H9 (cell line): ENCODE measurements at regions not wholly inside any gene's neighbourhood (a gene's known extent, or its start where the extent isn't known, plus 50 kb on each side); places are given as distances from the start of the nearest gene placed in this dataset.

Experiments used
- DNase-seq: peaks from one replicate; pipeline ENCODE4 v3.0.0-alpha.2; 2017
- H2AFZ ChIP-seq: one replicate; pipeline ENCODE4 v1.6.1; 2013; ENCODE audit warnings: mild to moderate bottlenecking, low read length, control low read depth, moderate library complexity
- H2AK5ac ChIP-seq: 2 replicates; pipeline ENCODE4 v1.6.1; 2013; ENCODE audit warnings: low read length, control low read depth, mixed read lengths; ENCODE audit not compliant: insufficient read length
- H2BK120ac ChIP-seq: one replicate; pipeline ENCODE4 v1.6.1; 2013; ENCODE audit warnings: low read depth, mild to moderate bottlenecking, low read length, control low read depth, inconsistent platforms; ENCODE audit not compliant: poor library complexity, severe bottlenecking
- H2BK12ac ChIP-seq: 2 replicates; pipeline ENCODE4 v1.6.1; 2013; ENCODE audit warnings: low read length, control low read depth, mixed read lengths, low read depth; ENCODE audit not compliant: insufficient read length
- H2BK15ac ChIP-seq: 2 replicates; pipeline ENCODE4 v1.6.1; 2013; ENCODE audit warnings: low read depth, low read length, control low read depth
- H2BK20ac ChIP-seq: one replicate; pipeline ENCODE4 v1.6.1; 2013; ENCODE audit warnings: low read depth, mild to moderate bottlenecking, low read length, control low read depth, inconsistent platforms; ENCODE audit not compliant: poor library complexity, severe bottlenecking
- H2BK5ac ChIP-seq: 2 replicates; pipeline ENCODE4 v1.6.1; 2013; ENCODE audit warnings: low read length, control low read depth, mixed read lengths; ENCODE audit not compliant: insufficient read length
- H3K14ac ChIP-seq: 2 replicates; pipeline ENCODE4 v1.6.1; 2013; ENCODE audit warnings: low read length, control low read depth; ENCODE audit not compliant: insufficient read depth
- H3K18ac ChIP-seq: 2 replicates; pipeline ENCODE4 v1.6.1; 2013; ENCODE audit warnings: low read depth, mild to moderate bottlenecking, mixed read lengths, low read length, control low read depth; ENCODE audit not compliant: insufficient read length
- H3K23ac ChIP-seq: 2 replicates; pipeline ENCODE4 v1.6.1; 2013; ENCODE audit warnings: low read length, control low read depth, mixed read lengths, low read depth; ENCODE audit not compliant: insufficient read length
- H3K23me2 ChIP-seq: 2 replicates; pipeline ENCODE4 v1.6.1; 2013; ENCODE audit warnings: low read depth, mild to moderate bottlenecking, mixed read lengths, low read length, control low read depth; ENCODE audit not compliant: insufficient read length, poor library complexity, severe bottlenecking
- H3K27ac ChIP-seq: 2 replicates; pipeline ENCODE4 v1.5.1; 2013; ENCODE audit warnings: low read length, control low read depth, mixed read lengths, low read depth; ENCODE audit not compliant: insufficient read length
- H3K27me3 ChIP-seq: 2 replicates; pipeline ENCODE4 v1.6.1; 2013; ENCODE audit warnings: low read length, control low read depth, inconsistent platforms; ENCODE audit not compliant: insufficient read depth
- H3K4ac ChIP-seq: 2 replicates; pipeline ENCODE4 v1.6.1; 2013; ENCODE audit warnings: low read depth, mild to moderate bottlenecking, control low read depth, inconsistent platforms, low read length, moderate library complexity
- H3K4me1 ChIP-seq: 2 replicates; pipeline ENCODE4 v1.6.1; 2013; ENCODE audit warnings: low read length, control low read depth, inconsistent platforms; ENCODE audit not compliant: insufficient read depth
- H3K4me2 ChIP-seq: 2 replicates; pipeline ENCODE4 v1.6.1; 2013; ENCODE audit warnings: low read length, control low read depth, mixed read lengths; ENCODE audit not compliant: insufficient read length, insufficient read depth
- H3K56ac ChIP-seq: 2 replicates; pipeline ENCODE4 v1.6.1; 2013; ENCODE audit warnings: low read depth, mild to moderate bottlenecking, mixed read lengths, low read length, control low read depth; ENCODE audit not compliant: insufficient read length
- H3K79me1 ChIP-seq: 2 replicates; pipeline ENCODE4 v1.6.1; 2013; ENCODE audit warnings: low read depth, mild to moderate bottlenecking, moderate library complexity, low read length, control low read depth, inconsistent platforms; ENCODE audit not compliant: insufficient read depth, poor library complexity, severe bottlenecking
- H3K79me2 ChIP-seq: 2 replicates; pipeline ENCODE4 v1.6.1; 2013; ENCODE audit warnings: low read length, control low read depth, inconsistent platforms; ENCODE audit not compliant: insufficient read depth
- H3K9ac ChIP-seq: 2 replicates; pipeline ENCODE4 v1.6.1; 2013; ENCODE audit warnings: low read length, control low read depth, mixed read lengths; ENCODE audit not compliant: insufficient read length; ENCODE audit errors: extremely low read depth
- H3K9me3 ChIP-seq: one replicate; pipeline ENCODE4 v1.6.1; 2013; ENCODE audit warnings: low read depth, low read length, inconsistent platforms; ENCODE audit not compliant: control insufficient read depth
- H3T11ph ChIP-seq: one replicate; pipeline ENCODE4 v1.6.1; 2013; ENCODE audit warnings: mild to moderate bottlenecking, low read length, control low read depth, inconsistent platforms
- H4K20me1 ChIP-seq: one replicate; pipeline ENCODE4 v1.6.1; 2013; ENCODE audit not compliant: control insufficient read depth, insufficient read length, insufficient read depth
- H4K5ac ChIP-seq: 2 replicates; pipeline ENCODE4 v1.6.1; 2013; ENCODE audit warnings: low read depth, mild to moderate bottlenecking, mixed read lengths, low read length, control low read depth; ENCODE audit not compliant: insufficient read length
- H4K8ac ChIP-seq: replicated peaks from 2 replicates; pipeline ENCODE4 v1.6.1; 2013; ENCODE audit warnings: low read length, control low read depth, mixed read lengths, low read depth; ENCODE audit not compliant: insufficient read length
- H4K91ac ChIP-seq: 2 replicates; pipeline ENCODE4 v1.6.1; 2013; ENCODE audit warnings: low read depth, mild to moderate bottlenecking, moderate library complexity, mixed read lengths, low read length, control low read depth; ENCODE audit not compliant: insufficient read length
- H3K27ac Mint-ChIP-seq, 3 experiments: 2 replicates in 2 of 3; 3 replicates in 1 of 3; pipeline ENCODE4 v1.8.0; 2020 to 2021; ENCODE audit warnings: mixed read lengths in 3 of 3, mild to moderate bottlenecking in 1 of 3, moderate library complexity in 1 of 3
- H3K27me3 Mint-ChIP-seq: 2 replicates; pipeline ENCODE4 v1.8.0; 2021; ENCODE audit warnings: low read depth, mild to moderate bottlenecking, moderate library complexity, mixed read lengths
- H3K36me3 Mint-ChIP-seq, 3 experiments: 2 replicates in 2 of 3; 3 replicates in 1 of 3; pipeline ENCODE4 v1.8.0; 2020 to 2021; ENCODE audit warnings: low read depth in 3 of 3, mixed read lengths in 3 of 3; ENCODE audit not compliant: insufficient read depth in 1 of 3
- H3K4me1 Mint-ChIP-seq, 2 experiments: 2 replicates each; pipeline ENCODE4 v1.8.0; 2020; ENCODE audit warnings: mixed read lengths in 2 of 2
- H3K4me3 Mint-ChIP-seq, 2 experiments: 2 replicates in 1 of 2; 3 replicates in 1 of 2; pipeline ENCODE4 v1.8.0; 2020 to 2021; ENCODE audit warnings: mild to moderate bottlenecking in 2 of 2, mixed read lengths in 2 of 2, moderate library complexity in 1 of 2
- H3K9me3 Mint-ChIP-seq, 2 experiments: 2 replicates in 1 of 2; 3 replicates in 1 of 2; pipeline ENCODE4 v1.8.0; 2020; ENCODE audit warnings: mild to moderate bottlenecking in 2 of 2, mixed read lengths in 2 of 2, moderate library complexity in 1 of 2
- CTCF ChIP-seq: fragments of 200-600 bp; sonication (generic); conservative IDR thresholded peaks from 3 replicates; pipeline ENCODE4 v1.8.0; 2021; ENCODE audit warnings: antibody characterized with exemption, mild to moderate bottlenecking
- WGBS: extraction: QIAGEN DNeasy Blood & Tissue Kit; methylation state at CpG from one replicate; pipeline ENCODE4 v1.1.7; 2013; ENCODE audit warnings: missing lambda C conversion rate, low lambda C conversion rate, mixed read lengths; ENCODE audit not compliant: insufficient read length; ENCODE audit errors: extremely low coverage; 5-methylcytosine and 5-hydroxymethylcytosine counted together

DNA sequence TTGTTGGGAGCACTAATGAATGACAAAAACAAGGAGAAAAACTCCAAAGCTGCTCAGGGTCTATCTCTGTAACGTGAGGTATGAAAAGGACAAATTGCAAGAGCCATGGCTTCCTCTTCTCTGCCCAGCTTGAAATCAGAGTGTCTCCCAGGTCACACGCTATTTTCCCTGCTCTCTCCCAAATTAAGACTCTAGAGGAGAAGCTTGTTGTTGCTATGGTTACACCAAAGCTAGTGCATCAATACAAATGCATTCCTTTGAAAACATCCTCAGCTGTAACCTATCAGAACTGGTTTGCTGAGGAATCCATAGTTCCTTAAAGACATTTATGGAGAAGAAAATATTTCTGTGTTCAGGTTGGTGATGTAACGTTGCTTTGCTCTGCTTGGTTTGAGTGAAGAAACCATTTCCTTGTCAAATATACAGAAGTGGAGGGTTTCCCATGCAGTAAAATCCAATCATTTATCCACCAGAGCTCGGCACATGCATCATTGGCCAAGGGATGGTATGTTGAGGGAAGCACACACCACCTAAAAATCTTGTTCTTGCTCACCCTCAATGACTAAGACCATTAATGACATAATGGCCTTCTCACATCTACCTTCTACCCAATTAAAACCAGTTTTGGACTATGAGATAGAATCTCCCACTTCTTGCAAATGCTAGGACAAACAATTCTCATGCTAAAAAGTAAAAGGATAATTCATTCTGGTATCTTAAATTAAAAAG, 2135.6 kb upstream of the CELF4 start:
- no peak overlapping the region; a peak in 1 of 7 replicates for H3K27ac Mint-ChIP-seq
- H3K36me3 Mint-ChIP-seq: peaks cover 1 to 7% (median 3%) of the 10 kb centered on the region in 3 experiments; a peak in 5 of 7 replicates
- H3K27me3 Mint-ChIP-seq: no peaks in the 10 kb centered on the region

More for the DNA sequence above, 2135.6 kb upstream of the CELF4 start:
- no CpG with 5 or more reads among the region's 4 CpGs for WGBS
- Mint-ChIP-seq H3K9me3 (no peaks in the 10 kb centered on the region), H3K4me3 (no peak overlapping the region), H3K4me1 (peaks cover 9% of the 10 kb centered on the region in 2 experiments; a peak in 3 of 4 replicates)
- no peaks in the 10 kb centered on the region for H3K79me1 ChIP-seq
- no peaks in the 10 kb centered on the region for H4K20me1 ChIP-seq
- H3K79me2 ChIP-seq: no peaks in the 10 kb centered on the region
- no peak for TF ChIP-seq CTCF
- H3K27me3 ChIP-seq: no peaks in the 10 kb centered on the region
- no peak overlapping the region for H2BK20ac ChIP-seq
- H4K91ac ChIP-seq: no peak overlapping the region
- H3K27ac ChIP-seq: no peak overlapping the region
- H3K9me3 ChIP-seq: no peaks in the 10 kb centered on the region
- no peak overlapping the region for H3T11ph ChIP-seq
- no peak overlapping the region for H2AFZ ChIP-seq
- no peak overlapping the region for H3K4ac ChIP-seq
- no peak overlapping the region for H2BK120ac ChIP-seq
- no peak overlapping the region for H3K23ac ChIP-seq
- no peak overlapping the region for H2AK5ac ChIP-seq
- H3K18ac ChIP-seq: no peak overlapping the region
- no peak overlapping the region for H3K14ac ChIP-seq
- no peak overlapping the region for H3K4me2 ChIP-seq
- H4K5ac ChIP-seq: no peak overlapping the region
- no peak for DNase-seq
- no peak overlapping the region for H2BK12ac ChIP-seq
- H4K8ac ChIP-seq: no peak overlapping the region
- H3K56ac ChIP-seq: no peak overlapping the region
- no peak overlapping the region for H2BK5ac ChIP-seq
- H2BK15ac ChIP-seq: no peak overlapping the region
- no peak overlapping the region for H3K9ac ChIP-seq
- no peaks in the 10 kb centered on the region for H3K23me2 ChIP-seq
- H3K4me1 ChIP-seq: no peaks in the 10 kb centered on the region
